Mesenchymal stem cell (in vitro differentiated cells and primary cell): ENCODE measurements at regions not wholly inside any gene's neighbourhood (a gene's known extent, or its start where the extent isn't known, plus 50 kb on each side); places are given as distances from the start of the nearest gene placed in this dataset.

Experiments
- DNase-seq: peaks from one replicate; pipeline ENCODE4 v3.0.0-alpha.2; 2013
- H2AFZ ChIP-seq: one replicate; pipeline ENCODE4 v1.6.1; 2013; ENCODE audit warnings: low read depth, mild to moderate bottlenecking, control low read depth, inconsistent platforms, low read length, moderate library complexity
- H2AK5ac ChIP-seq: 2 replicates; pipeline ENCODE4 v1.6.1; 2013; ENCODE audit warnings: low read length, moderate library complexity, mild to moderate bottlenecking, inconsistent platforms; ENCODE audit not compliant: severe bottlenecking
- H2BK120ac ChIP-seq: one replicate; pipeline ENCODE4 v1.6.1; 2013; ENCODE audit warnings: low read depth, mild to moderate bottlenecking, inconsistent platforms, low read length, moderate library complexity
- H2BK12ac ChIP-seq, 2 experiments: one replicate each; pipeline ENCODE4 v1.6.1; 2013; ENCODE audit warnings: inconsistent platforms in 2 of 2, low read length in 2 of 2, mild to moderate bottlenecking in 2 of 2, moderate library complexity in 2 of 2, control low read depth in 1 of 2
- H2BK15ac ChIP-seq: one replicate; pipeline ENCODE4 v1.6.1; 2013; ENCODE audit warnings: mild to moderate bottlenecking, low read depth, inconsistent platforms; ENCODE audit not compliant: poor library complexity, severe bottlenecking
- H2BK5ac ChIP-seq: 2 replicates; pipeline ENCODE4 v1.6.1; 2013; ENCODE audit warnings: low read depth, mild to moderate bottlenecking, low read length, control low read depth, inconsistent platforms; ENCODE audit not compliant: poor library complexity, severe bottlenecking
- H3K14ac ChIP-seq, 2 experiments: one replicate each; pipeline ENCODE4 v1.6.1; 2013; ENCODE audit warnings: inconsistent platforms in 2 of 2, low read length in 2 of 2, control low read depth in 1 of 2, mild to moderate bottlenecking in 1 of 2, moderate library complexity in 1 of 2
- H3K18ac ChIP-seq, 2 experiments: one replicate each; pipeline ENCODE4 v1.6.1; 2013; ENCODE audit warnings: inconsistent platforms in 2 of 2, low read length in 2 of 2, control low read depth in 1 of 2, low read depth in 1 of 2, mild to moderate bottlenecking in 1 of 2
- H3K23ac ChIP-seq, 2 experiments: one replicate each; pipeline ENCODE4 v1.6.1; 2013; ENCODE audit warnings: inconsistent platforms in 2 of 2, low read length in 2 of 2, mild to moderate bottlenecking in 2 of 2, moderate library complexity in 2 of 2, control low read depth in 1 of 2
- H3K27ac ChIP-seq: 2 replicates; pipeline ENCODE4 v1.5.1; 2013; ENCODE audit warnings: mild to moderate bottlenecking, moderate library complexity, low read length, control low read depth, inconsistent platforms; ENCODE audit not compliant: poor library complexity, severe bottlenecking
- H3K27me3 ChIP-seq, 2 experiments: 2 replicates each; pipeline versions ENCODE4 v1.6.1 to v1.7.0; 2013; ENCODE audit warnings: low read length in 2 of 2, mild to moderate bottlenecking in 2 of 2, moderate library complexity in 2 of 2, control low read depth in 1 of 2, inconsistent platforms in 1 of 2; ENCODE audit not compliant: control insufficient read depth in 1 of 2, insufficient read depth in 1 of 2
- H3K36me3 ChIP-seq, 2 experiments: 2 replicates each; pipeline versions ENCODE4 v1.6.1 to v1.7.0; 2013; ENCODE audit warnings: low read length in 2 of 2, control low read depth in 1 of 2, inconsistent platforms in 1 of 2, low read depth in 1 of 2, mild to moderate bottlenecking in 1 of 2; ENCODE audit not compliant: insufficient read depth in 2 of 2, control insufficient read depth in 1 of 2
- H3K4ac ChIP-seq, 2 experiments: one replicate each; pipeline ENCODE4 v1.6.1; 2013; ENCODE audit warnings: inconsistent platforms in 2 of 2, low read length in 2 of 2, mild to moderate bottlenecking in 2 of 2, moderate library complexity in 2 of 2, control low read depth in 1 of 2, low read depth in 1 of 2
- H3K4me1 ChIP-seq: 2 replicates; pipeline ENCODE4 v1.6.1; 2013; ENCODE audit warnings: low read depth, low read length, control low read depth; ENCODE audit not compliant: control insufficient read depth, insufficient read depth
- H3K4me2 ChIP-seq: 2 replicates; pipeline ENCODE4 v1.6.1; 2013; ENCODE audit warnings: low read length, mild to moderate bottlenecking, inconsistent platforms; ENCODE audit not compliant: poor library complexity, severe bottlenecking
- H3K4me3 ChIP-seq, 2 experiments: 2 replicates each; pipeline versions ENCODE4 v1.5.1 to v1.7.0; 2013; ENCODE audit warnings: low read length in 2 of 2, mild to moderate bottlenecking in 2 of 2, control low read depth in 1 of 2, low read depth in 1 of 2; ENCODE audit not compliant: insufficient read depth in 1 of 2
- H3K79me1 ChIP-seq: replicated peaks from 2 replicates; pipeline ENCODE4 v1.6.1; 2013; ENCODE audit warnings: mild to moderate bottlenecking, control low read depth, low read length, inconsistent platforms; ENCODE audit not compliant: poor library complexity, severe bottlenecking
- H3K9ac ChIP-seq: 2 replicates; pipeline ENCODE4 v1.7.0; 2013; ENCODE audit warnings: mild to moderate bottlenecking, low read length, moderate library complexity
- H3K9me3 ChIP-seq: 2 replicates; pipeline ENCODE4 v1.7.0; 2013; ENCODE audit warnings: mild to moderate bottlenecking, low read length; ENCODE audit not compliant: control insufficient read depth
- H4K8ac ChIP-seq: one replicate; pipeline ENCODE4 v1.6.1; 2013; ENCODE audit warnings: inconsistent platforms, mild to moderate bottlenecking, low read length, moderate library complexity
- H4K91ac ChIP-seq: one replicate; pipeline ENCODE4 v1.6.1; 2013; ENCODE audit warnings: mild to moderate bottlenecking, low read length, inconsistent platforms
- whole genome bisulfite sequencing: methylation state at CpG from one replicate; pipeline ENCODE4 v1.1.7; 2013; ENCODE audit warnings: mixed read lengths; 5-methylcytosine and 5-hydroxymethylcytosine counted together

DNA sequence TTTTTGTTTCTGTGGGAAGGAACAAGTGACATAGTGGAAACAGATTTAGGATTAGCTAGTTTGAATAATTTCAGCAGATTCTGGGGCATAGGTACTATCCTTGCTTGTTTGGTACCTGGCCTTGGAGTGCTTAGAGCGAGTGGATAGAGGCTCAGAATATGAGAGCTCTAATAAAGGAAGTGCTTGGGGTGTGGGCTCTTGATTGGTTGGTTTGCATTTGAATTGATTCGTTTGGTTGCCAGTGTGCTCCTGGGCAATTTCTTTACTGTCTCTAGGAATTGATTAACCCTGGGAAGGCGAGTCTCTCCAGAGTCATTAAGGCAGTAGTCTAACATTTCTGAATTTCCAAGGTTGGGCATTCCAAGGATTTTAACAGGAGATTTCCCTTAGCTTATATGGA, 98.0 kb downstream of the DTWD1 start:
- H2BK15ac ChIP-seq, result no peak overlapping the region
- H2BK120ac ChIP-seq, result no peak overlapping the region
- no peak overlapping the region for H2AFZ ChIP-seq

DNA sequence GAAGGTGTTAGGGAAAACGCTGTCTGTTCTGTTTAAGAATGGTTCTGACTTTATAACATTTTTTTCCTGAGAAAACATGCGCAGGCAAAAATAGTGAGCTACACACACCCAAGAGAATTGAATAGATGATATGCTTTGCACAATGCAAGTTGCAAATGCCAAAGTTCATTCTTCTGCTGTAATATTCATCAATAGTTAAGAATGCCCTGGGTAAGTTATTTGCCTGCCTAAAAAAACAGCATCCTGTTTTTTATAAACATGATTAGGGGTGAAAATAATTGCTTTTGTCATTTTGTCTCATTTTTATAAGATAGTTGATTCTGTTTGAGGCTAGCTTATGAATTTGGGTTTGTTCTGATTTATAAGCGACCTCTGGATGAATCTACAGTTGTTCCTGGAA, 99.4 kb downstream of the DTWD1 start:
- Histone ChIP-seq H3K4me2 (no peak overlapping the region), H2AFZ (no peak overlapping the region), H3K79me1 (no peaks in the 10 kb centered on the region), H3K27ac (no peak overlapping the region), H3K27me3 (no peaks in the 10 kb centered on the region), H4K91ac (no peak overlapping the region), H3K9ac (peak overlapping the region; percentile 86), H3K4ac (no peak overlapping the region), H3K36me3 (no peaks in the 10 kb centered on the region), H3K4me1 (no peaks in the 10 kb centered on the region), H2BK12ac (no peak overlapping the region), H2BK15ac (no peak overlapping the region), H2AK5ac (no peak overlapping the region), H4K8ac (no peak overlapping the region), H2BK5ac (no peak overlapping the region), H3K4me3 (no peak overlapping the region), H3K23ac (no peak overlapping the region), H3K9me3 (no peaks in the 10 kb centered on the region), H3K18ac (no peak overlapping the region), H2BK120ac (no peak overlapping the region), H3K14ac (no peak overlapping the region)
- DNase-seq, result no peak
- 100% methylated on average over 2 of the region's 3 CpGs for WGBS

More for the DNA sequence above, 98.0 kb downstream of the DTWD1 start:
- no peak overlapping the region for H2BK12ac ChIP-seq
- peak overlapping the region; percentile 84 for H3K9ac ChIP-seq
- H3K18ac ChIP-seq, result no peak overlapping the region
- no peak overlapping the region for H2BK5ac ChIP-seq
- no peak overlapping the region for H3K4ac ChIP-seq
- no peak overlapping the region for H3K23ac ChIP-seq
- no peak overlapping the region for H4K8ac ChIP-seq
- no peaks in the 10 kb centered on the region for H3K4me1 ChIP-seq
- H3K27ac ChIP-seq, result no peak overlapping the region
- H3K79me1 ChIP-seq, result no peaks in the 10 kb centered on the region
- no peak overlapping the region for H4K91ac ChIP-seq
- H3K4me2 ChIP-seq, result no peak overlapping the region
- no peak for DNase-seq
- no peak overlapping the region for H3K4me3 ChIP-seq
- H3K27me3 ChIP-seq, result no peaks in the 10 kb centered on the region
- H2AK5ac ChIP-seq, result no peak overlapping the region
- WGBS, result 69% methylated on average over 3 of the region's 3 CpGs
- no peaks in the 10 kb centered on the region for H3K36me3 ChIP-seq
- H3K14ac ChIP-seq, result no peak overlapping the region
- H3K9me3 ChIP-seq, result no peaks in the 10 kb centered on the region

GRCh38 chr15:49721091-49721490, 100.2 kb downstream of the DTWD1 start:
- Histone ChIP-seq H3K27me3 (no peaks in the 10 kb centered on the region), H3K4me3 (no peak overlapping the region), H3K9ac (peak overlapping the region; percentile 86), H2BK12ac (no peak overlapping the region), H2AK5ac (no peak overlapping the region), H4K91ac (no peak overlapping the region), H3K4me2 (no peak overlapping the region), H3K4me1 (no peaks in the 10 kb centered on the region), H3K4ac (no peak overlapping the region), H3K18ac (no peak overlapping the region), H3K27ac (no peak overlapping the region), H2AFZ (no peak overlapping the region), H3K36me3 (no peaks in the 10 kb centered on the region), H3K9me3 (peaks cover 6% of the 10 kb centered on the region), H2BK120ac (peak overlapping the region; percentile 34), H2BK15ac (no peak overlapping the region), H3K14ac (no peak overlapping the region), H3K23ac (no peak overlapping the region), H3K79me1 (no peaks in the 10 kb centered on the region), H4K8ac (no peak overlapping the region), H2BK5ac (no peak overlapping the region)
- WGBS, result no CpG with 5 or more reads among the region's 1 CpG
- no peak for DNase-seq

DNA sequence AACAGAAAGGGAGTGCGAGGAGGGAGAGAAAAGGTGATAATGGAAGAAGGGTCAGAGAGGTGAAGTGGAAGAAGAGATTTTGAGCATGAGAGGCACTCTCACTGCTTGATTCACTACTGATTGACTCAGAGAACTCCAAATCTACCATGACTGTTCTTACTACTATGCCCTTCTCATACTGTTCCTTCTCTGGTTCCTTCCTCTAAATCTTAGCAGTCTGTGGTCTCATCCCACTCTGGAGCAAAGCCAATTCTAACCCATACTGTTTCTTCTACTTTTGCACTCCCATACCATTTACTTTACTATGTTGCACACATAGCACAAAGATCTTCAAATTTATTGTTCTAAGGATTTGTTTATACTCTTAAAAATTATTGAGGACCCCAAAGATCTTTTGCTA, 100.8 kb downstream of the DTWD1 start:
- no peak overlapping the region for H2BK5ac ChIP-seq
- H3K27me3 ChIP-seq, result no peaks in the 10 kb centered on the region
- no peak overlapping the region for H4K91ac ChIP-seq
- no peak for DNase-seq
- no peak overlapping the region for H3K18ac ChIP-seq
- no peak overlapping the region for H3K4me3 ChIP-seq
- H3K9me3 ChIP-seq, result peaks cover 11% of the 10 kb centered on the region
- H2AFZ ChIP-seq, result no peak overlapping the region
- no peaks in the 10 kb centered on the region for H3K79me1 ChIP-seq
- WGBS, result 100% methylated on average over 1 of the region's 1 CpG
- no peak overlapping the region for H2BK120ac ChIP-seq
- H3K14ac ChIP-seq, result no peak overlapping the region
- no peak overlapping the region for H3K23ac ChIP-seq
- no peak overlapping the region for H3K27ac ChIP-seq
- H2BK12ac ChIP-seq, result no peak overlapping the region
- H4K8ac ChIP-seq, result no peak overlapping the region
- H3K4ac ChIP-seq, result no peak overlapping the region
- H3K36me3 ChIP-seq, result no peaks in the 10 kb centered on the region
- H3K9ac ChIP-seq, result peak overlapping the region; percentile 86
- no peak overlapping the region for H2BK15ac ChIP-seq
- H2AK5ac ChIP-seq, result no peak overlapping the region
- no peak overlapping the region for H3K4me2 ChIP-seq
- no peaks in the 10 kb centered on the region for H3K4me1 ChIP-seq
